GM12878 (cell line): ENCODE measurements at regions not wholly inside any gene's neighbourhood (a gene's known extent, or its start where the extent isn't known, plus 50 kb on each side); places are given as distances from the start of the nearest gene placed in this dataset.
A peak's percentile ranks its signal among the peaks of the same experiment; 100 is the strongest.

ENCODE experiments used
- ATAC-seq: fragments of 200-7000 bp; cut with Tn5 transposase; 3 replicates; pipeline ENCODE4 v1.9.1; 2020; ENCODE audit warnings: mild to moderate bottlenecking, moderate library complexity
- BruUV-seq: library from RNA; stranded (reverse); fragments of 400-500 nt; replicated peaks from 2 replicates; lab custom pipeline; 2021; lab: Mats Ljungman, UMichigan
- CTCF ChIA-PET: fragments of 300-600 bp; sonication (Branson Sonifier 250); formaldehyde crosslinking; extraction: SDS; loops from one replicate; lab custom pipeline; 2021; ENCODE audit warnings: inconsistent platforms; lab: Yijun Ruan, JAX
- POLR2A ChIA-PET: fragments of 350-600 bp; formaldehyde crosslinking; extraction: SDS; loops from one replicate; lab custom pipeline; 2021; ENCODE audit warnings: inconsistent platforms; lab: Charles Lee
- RAD21 ChIA-PET: fragments of 300-600 bp; sonication (Branson Sonifier 250); formaldehyde crosslinking; loops from one replicate; lab custom pipeline; 2023; ENCODE audit warnings: antibody characterized with exemption; ENCODE audit not compliant: unreplicated experiment; lab: Charles Lee
- SMC1A ChIA-PET: fragments of 300-600 bp; sonication (Branson Sonifier 250); formaldehyde crosslinking; loops from one replicate; lab custom pipeline; 2023; ENCODE audit not compliant: unreplicated experiment, uncharacterized antibody; lab: Charles Lee
- DNase-seq: peaks from one replicate; pipeline ENCODE4 v3.0.0-alpha.2; 2011; ENCODE audit warnings: low read depth, low spot score
- FAIRE-seq: peaks from 3 replicates; lab custom pipeline; 2011; peaks lifted over from hg19 to GRCh38; lab: Jason Lieb, UNC
- H2AFZ ChIP-seq: 2 replicates; pipeline ENCODE4 v1.6.0; 2011; ENCODE audit warnings: low read depth, low read length, control low read depth; ENCODE audit not compliant: control insufficient read depth
- H3K27ac ChIP-seq: 2 replicates; pipeline ENCODE4 v1.5.1; 2011; ENCODE audit warnings: control low read depth; ENCODE audit not compliant: control insufficient read depth, insufficient read depth
- H3K27me3 ChIP-seq, 2 experiments: replicated peaks in 1 of 2; 2 replicates each; pipeline versions ENCODE4 v1.6.0 to v1.6.1; 2011; ENCODE audit warnings: low read length in 1 of 2; ENCODE audit not compliant: control insufficient read depth in 2 of 2, insufficient read depth in 2 of 2
- H3K36me3 ChIP-seq, 2 experiments: 2 replicates each; pipeline ENCODE4 v1.5.1; 2011; ENCODE audit warnings: low read length in 1 of 2; ENCODE audit not compliant: control insufficient read depth in 2 of 2, insufficient read depth in 2 of 2
- H3K4me1 ChIP-seq: 2 replicates; pipeline ENCODE4 v1.6.1; 2011; ENCODE audit warnings: mild to moderate bottlenecking, low read length, moderate library complexity, mixed read lengths; ENCODE audit not compliant: control insufficient read depth, insufficient read depth
- H3K4me2 ChIP-seq: 2 replicates; pipeline ENCODE4 v1.6.0; 2011; ENCODE audit warnings: control low read depth; ENCODE audit not compliant: control insufficient read depth, insufficient read depth
- H3K4me3 ChIP-seq: fragments of 200-600 bp; sonication (generic); 2 replicates; pipeline ENCODE4 v1.5.1; 2016
- H3K79me2 ChIP-seq: 2 replicates; pipeline ENCODE4 v1.6.0; 2011; ENCODE audit warnings: low read length; ENCODE audit not compliant: control insufficient read depth, insufficient read depth
- H3K9ac ChIP-seq: 2 replicates; pipeline ENCODE4 v1.8.0; 2011; ENCODE audit warnings: low read length, control low read depth, mixed read lengths; ENCODE audit not compliant: control insufficient read depth, insufficient read depth
- H3K9me3 ChIP-seq: replicated peaks from 3 replicates; pipeline ENCODE4 v1.5.1; 2011; ENCODE audit warnings: mild to moderate bottlenecking, low read length; ENCODE audit not compliant: control insufficient read depth, insufficient read depth
- H4K20me1 ChIP-seq: 2 replicates; pipeline ENCODE4 v1.6.0; 2011; ENCODE audit not compliant: control insufficient read depth, insufficient read depth
- BACH1 ChIP-seq: fragments of 450-650 bp; IDR thresholded peaks from 2 replicates; pipeline ENCODE4 v1.6.1; 2017; ENCODE audit warnings: mild to moderate bottlenecking, borderline replicate concordance
- BCL11A ChIP-seq: IDR thresholded peaks from 2 replicates; pipeline ENCODE4 v1.6.1; 2011; ENCODE audit warnings: low read depth, low read length
- IRF4 ChIP-seq: IDR thresholded peaks from 2 replicates; pipeline ENCODE4 v1.6.1; 2011; ENCODE audit warnings: low read depth, low read length
- JUNB ChIP-seq: IDR thresholded peaks from 2 replicates; pipeline ENCODE4 v1.6.1; 2016; ENCODE audit warnings: antibody characterized with exemption, mild to moderate bottlenecking
- KLF5 ChIP-seq: fragments of 450-650 bp; IDR thresholded peaks from 2 replicates; pipeline ENCODE4 v1.6.1; 2014; ENCODE audit warnings: mild to moderate bottlenecking; ENCODE audit not compliant: partially characterized antibody
- MYB ChIP-seq: fragments of 150-350 bp; IDR thresholded peaks from 2 replicates; pipeline ENCODE4 v1.6.1; 2014; ENCODE audit warnings: mild to moderate bottlenecking, low read depth, low read length, borderline replicate concordance
- NFIC ChIP-seq: IDR thresholded peaks from 2 replicates; pipeline ENCODE4 v1.6.1; 2012; ENCODE audit warnings: low read depth, mild to moderate bottlenecking, inconsistent platforms, low read length, moderate library complexity
- NR2C1 ChIP-seq: fragments of 450-650 bp; IDR thresholded peaks from 2 replicates; pipeline ENCODE4 v1.6.1; 2017; ENCODE audit warnings: antibody characterized with exemption, mild to moderate bottlenecking, moderate library complexity
- NR2F1 ChIP-seq: fragments of 450-650 bp; conservative IDR thresholded peaks from 2 replicates; pipeline ENCODE4 v1.6.1; 2017; ENCODE audit warnings: mild to moderate bottlenecking
- RUNX3 ChIP-seq: IDR thresholded peaks from 2 replicates; pipeline ENCODE4 v1.6.1; 2012; ENCODE audit warnings: low read length, inconsistent platforms
- SIX5 ChIP-seq: IDR thresholded peaks from 2 replicates; pipeline ENCODE4 v1.6.1; 2011; ENCODE audit warnings: mild to moderate bottlenecking, low read depth, low read length, moderate library complexity; ENCODE audit not compliant: severe bottlenecking
- ZZZ3 ChIP-seq: IDR thresholded peaks from 2 replicates; pipeline ENCODE4 v1.6.1; 2011; ENCODE audit warnings: low read depth; ENCODE audit not compliant: control insufficient read depth, insufficient read length
- WGBS: methylation state at CpG from one replicate; pipeline ENCODE4 v1.1.6; 2016; ENCODE audit warnings: low lambda C conversion rate; ENCODE audit not compliant: insufficient replicate concordance, insufficient coverage; ENCODE audit errors: missing lambda C conversion rate; 5-methylcytosine and 5-hydroxymethylcytosine counted together
- in situ Hi-C: fragments of 300-500 bp; cut with MboI; formaldehyde crosslinking; loops from 9 replicates; pipeline ENCODE4 v1.14.3; 2018; ENCODE audit warnings: mixed read lengths
- intact Hi-C: fragments of 100-400 bp; cut with micrococcal nuclease; formaldehyde crosslinking; loops from one replicate; pipeline ENCODE4 v1.14.2; 2022; ENCODE audit not compliant: unreplicated experiment
- TF ChIP-seq, protein P1 (sequence below): IDR thresholded peaks from 2 replicates; pipeline ENCODE4 v1.6.1; 2012; ENCODE audit warnings: low read length, inconsistent platforms

GRCh38 chr12:58310809-58311622, 369.6 kb downstream of the ATP23 start:
- H3K9ac ChIP-seq, result no peak overlapping the region
- ChIA-PET POLR2A (no interaction called here), CTCF (no interaction called here), RAD21 (no interaction called here), SMC1A (no interaction called here)
- H3K9me3 ChIP-seq, result no peaks in the 10 kb centered on the region
- BruUV-seq, result no TSS peak
- no peaks in the 10 kb centered on the region for H3K79me2 ChIP-seq
- H3K4me3 ChIP-seq, result no peak overlapping the region
- H3K4me2 ChIP-seq, result no peak overlapping the region; the same call in 1 of the 2 replicates
- TF ChIP-seq BCL11A (peak; percentile 63; the same call in 1 of the 2 replicates), NFIC (0 out of 2 replicates have a peak, but pooled peaks have one; percentile 44), IRF4 (peak; percentile 70; the same call in 1 of the 2 replicates), MYB (no peak), JUNB (peak; percentile 79), ZZZ3 (no peak), NR2F1 (peak; percentile 64; the same call in 1 of the 2 replicates), BACH1 (peak; percentile 95), SIX5 (no peak), NR2C1 (peak; percentile 42; the same call in 1 of the 2 replicates), KLF5 (no peak), RUNX3 (peak; percentile 52)
- TF ChIP-seq, protein P1, sequence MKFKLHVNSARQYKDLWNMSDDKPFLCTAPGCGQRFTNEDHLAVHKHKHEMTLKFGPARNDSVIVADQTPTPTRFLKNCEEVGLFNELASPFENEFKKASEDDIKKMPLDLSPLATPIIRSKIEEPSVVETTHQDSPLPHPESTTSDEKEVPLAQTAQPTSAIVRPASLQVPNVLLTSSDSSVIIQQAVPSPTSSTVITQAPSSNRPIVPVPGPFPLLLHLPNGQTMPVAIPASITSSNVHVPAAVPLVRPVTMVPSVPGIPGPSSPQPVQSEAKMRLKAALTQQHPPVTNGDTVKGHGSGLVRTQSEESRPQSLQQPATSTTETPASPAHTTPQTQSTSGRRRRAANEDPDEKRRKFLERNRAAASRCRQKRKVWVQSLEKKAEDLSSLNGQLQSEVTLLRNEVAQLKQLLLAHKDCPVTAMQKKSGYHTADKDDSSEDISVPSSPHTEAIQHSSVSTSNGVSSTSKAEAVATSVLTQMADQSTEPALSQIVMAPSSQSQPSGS, result peak; percentile 70; the same call in 1 of the 2 replicates
- intact Hi-C loops, result no loop called here
- no peaks in the 10 kb centered on the region for H4K20me1 ChIP-seq
- no peaks in the 10 kb centered on the region for H3K4me1 ChIP-seq
- DNase-seq (no peak), ATAC-seq (peak; percentile 54), FAIRE-seq (no peak)
- H3K27ac ChIP-seq, result no peak overlapping the region
- 25% methylated on average over 5 of the region's 5 CpGs for WGBS
- H2AFZ ChIP-seq, result no peak overlapping the region
- H3K36me3 ChIP-seq, result no peaks in the 10 kb centered on the region
- no peaks in the 10 kb centered on the region for H3K27me3 ChIP-seq
- in situ Hi-C loops, result loop anchor here (25.0 kb wide), 1 partner anchor 99 kb away; no protein-coding TSS in a partner anchor
